NB4 (cell line): ENCODE measurements at regions not wholly inside any gene's neighbourhood (a gene's known extent, or its start where the extent isn't known, plus 50 kb on each side); places are given as distances from the start of the nearest gene placed in this dataset.
"Not testable (repeated sequence)": the region's sequence is repeated elsewhere in the genome, so short reads cannot be mapped to it uniquely, and the experiment has no call there.

Source experiments
- MYC ChIP-seq: IDR thresholded peaks from 2 replicates; pipeline ENCODE4 v1.6.1; 2011; ENCODE audit warnings: low read depth, low read length
- POLR2A ChIP-seq: IDR thresholded peaks from 2 replicates; pipeline ENCODE4 v1.6.1; 2011; ENCODE audit warnings: mild to moderate bottlenecking; ENCODE audit not compliant: insufficient read length; ENCODE audit errors: extremely low read depth
- TF ChIP-seq, protein P1 (sequence below): IDR thresholded peaks from one replicate; pipeline ENCODE4 v1.5.1; 2012; ENCODE audit warnings: low read depth, low read length

DNA sequence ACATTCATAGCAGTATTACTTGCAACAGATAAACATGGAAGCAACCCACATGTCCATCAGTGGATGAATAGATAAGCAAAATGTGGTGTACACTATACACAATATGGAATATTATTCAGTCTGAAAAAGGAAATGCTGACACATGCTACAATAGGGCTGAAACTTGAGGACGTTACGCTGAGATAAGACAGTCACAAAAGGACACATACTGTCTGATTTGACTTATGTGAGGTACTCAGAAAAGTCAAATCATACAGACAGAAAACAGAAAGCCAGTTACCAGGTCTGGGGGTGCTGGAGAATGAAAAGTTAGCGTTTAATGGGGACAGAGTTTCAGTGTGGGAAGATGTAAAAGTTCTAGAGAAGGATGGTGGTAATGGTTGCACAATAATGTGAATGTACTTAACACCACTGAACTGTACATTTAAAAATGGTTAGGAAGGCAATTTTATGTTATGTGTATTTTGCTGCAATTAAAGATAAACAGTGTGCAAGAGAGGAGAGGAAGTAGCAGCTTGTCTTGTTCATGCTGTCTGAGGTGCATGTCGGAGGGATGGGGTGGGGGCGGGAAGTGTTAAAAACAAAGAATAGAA lies 111.1 kb upstream of the SAMD11 start:
- TF ChIP-seq POLR2A, MYC: not testable (repeated sequence)
- TF ChIP-seq, protein P1, sequence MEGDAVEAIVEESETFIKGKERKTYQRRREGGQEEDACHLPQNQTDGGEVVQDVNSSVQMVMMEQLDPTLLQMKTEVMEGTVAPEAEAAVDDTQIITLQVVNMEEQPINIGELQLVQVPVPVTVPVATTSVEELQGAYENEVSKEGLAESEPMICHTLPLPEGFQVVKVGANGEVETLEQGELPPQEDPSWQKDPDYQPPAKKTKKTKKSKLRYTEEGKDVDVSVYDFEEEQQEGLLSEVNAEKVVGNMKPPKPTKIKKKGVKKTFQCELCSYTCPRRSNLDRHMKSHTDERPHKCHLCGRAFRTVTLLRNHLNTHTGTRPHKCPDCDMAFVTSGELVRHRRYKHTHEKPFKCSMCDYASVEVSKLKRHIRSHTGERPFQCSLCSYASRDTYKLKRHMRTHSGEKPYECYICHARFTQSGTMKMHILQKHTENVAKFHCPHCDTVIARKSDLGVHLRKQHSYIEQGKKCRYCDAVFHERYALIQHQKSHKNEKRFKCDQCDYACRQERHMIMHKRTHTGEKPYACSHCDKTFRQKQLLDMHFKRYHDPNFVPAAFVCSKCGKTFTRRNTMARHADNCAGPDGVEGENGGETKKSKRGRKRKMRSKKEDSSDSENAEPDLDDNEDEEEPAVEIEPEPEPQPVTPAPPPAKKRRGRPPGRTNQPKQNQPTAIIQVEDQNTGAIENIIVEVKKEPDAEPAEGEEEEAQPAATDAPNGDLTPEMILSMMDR = not testable (repeated sequence)
